Effector memory CD4-positive, alpha-beta T cell (primary cell): ENCODE measurements at regions not wholly inside any gene's neighbourhood (a gene's known extent, or its start where the extent isn't known, plus 50 kb on each side); places are given as distances from the start of the nearest gene placed in this dataset.
A peak's percentile ranks its signal among the peaks of the same experiment; 100 is the strongest.
"Not testable (repeated sequence)": the region's sequence is repeated elsewhere in the genome, so short reads cannot be mapped to it uniquely, and the experiment has no call there.

Source experiments
- DNase-seq, 3 donors: peaks; one replicate each; pipeline ENCODE4 v3.0.0-alpha.2; 2020
- H3K27ac ChIP-seq: 2 replicates; pipeline ENCODE4 v1.7.0; 2013; ENCODE audit warnings: mild to moderate bottlenecking, low read length, moderate library complexity; ENCODE audit not compliant: insufficient read depth, poor library complexity, severe bottlenecking
- H3K27me3 ChIP-seq: replicated peaks from 2 replicates; pipeline ENCODE4 v1.7.0; 2013; ENCODE audit warnings: mild to moderate bottlenecking, low read length; ENCODE audit not compliant: insufficient read depth, control insufficient read depth, poor library complexity, severe bottlenecking
- H3K36me3 ChIP-seq: 2 replicates; pipeline ENCODE4 v1.7.0; 2013; ENCODE audit warnings: mild to moderate bottlenecking, low read length, moderate library complexity; ENCODE audit not compliant: control insufficient read depth, insufficient read depth
- H3K4me1 ChIP-seq: 2 replicates; pipeline ENCODE4 v1.7.0; 2013; ENCODE audit warnings: low read length, mild to moderate bottlenecking; ENCODE audit not compliant: control insufficient read depth, insufficient read depth, poor library complexity, severe bottlenecking
- H3K4me3 ChIP-seq: 2 replicates; pipeline ENCODE4 v1.7.0; 2013; ENCODE audit warnings: low read length, low read depth, mild to moderate bottlenecking; ENCODE audit not compliant: insufficient read depth, poor library complexity, severe bottlenecking
- H3K9me3 ChIP-seq: 2 replicates; pipeline ENCODE4 v1.7.0; 2013; ENCODE audit warnings: mild to moderate bottlenecking, low read length, moderate library complexity; ENCODE audit not compliant: control insufficient read depth

DNA sequence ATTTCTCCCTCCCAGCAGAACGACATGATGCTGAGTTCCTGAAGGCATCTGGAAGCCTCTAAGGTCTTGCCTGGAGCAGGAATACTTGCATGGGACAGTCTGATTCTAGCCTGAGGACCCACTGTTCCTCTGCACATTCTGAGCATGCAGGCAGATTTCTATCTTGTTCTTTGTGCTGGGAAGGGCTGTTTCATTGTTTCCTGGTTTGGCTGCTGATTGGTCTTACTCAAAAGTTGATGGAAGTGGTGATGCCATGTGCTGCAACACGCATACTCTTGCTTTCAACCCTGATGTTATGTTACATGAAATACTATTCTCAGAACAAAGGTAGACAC, 307.0 kb downstream of the GATA3 start:
- no peaks in the 10 kb centered on the region for H3K9me3 ChIP-seq
- DNase-seq, result no peak

DNA sequence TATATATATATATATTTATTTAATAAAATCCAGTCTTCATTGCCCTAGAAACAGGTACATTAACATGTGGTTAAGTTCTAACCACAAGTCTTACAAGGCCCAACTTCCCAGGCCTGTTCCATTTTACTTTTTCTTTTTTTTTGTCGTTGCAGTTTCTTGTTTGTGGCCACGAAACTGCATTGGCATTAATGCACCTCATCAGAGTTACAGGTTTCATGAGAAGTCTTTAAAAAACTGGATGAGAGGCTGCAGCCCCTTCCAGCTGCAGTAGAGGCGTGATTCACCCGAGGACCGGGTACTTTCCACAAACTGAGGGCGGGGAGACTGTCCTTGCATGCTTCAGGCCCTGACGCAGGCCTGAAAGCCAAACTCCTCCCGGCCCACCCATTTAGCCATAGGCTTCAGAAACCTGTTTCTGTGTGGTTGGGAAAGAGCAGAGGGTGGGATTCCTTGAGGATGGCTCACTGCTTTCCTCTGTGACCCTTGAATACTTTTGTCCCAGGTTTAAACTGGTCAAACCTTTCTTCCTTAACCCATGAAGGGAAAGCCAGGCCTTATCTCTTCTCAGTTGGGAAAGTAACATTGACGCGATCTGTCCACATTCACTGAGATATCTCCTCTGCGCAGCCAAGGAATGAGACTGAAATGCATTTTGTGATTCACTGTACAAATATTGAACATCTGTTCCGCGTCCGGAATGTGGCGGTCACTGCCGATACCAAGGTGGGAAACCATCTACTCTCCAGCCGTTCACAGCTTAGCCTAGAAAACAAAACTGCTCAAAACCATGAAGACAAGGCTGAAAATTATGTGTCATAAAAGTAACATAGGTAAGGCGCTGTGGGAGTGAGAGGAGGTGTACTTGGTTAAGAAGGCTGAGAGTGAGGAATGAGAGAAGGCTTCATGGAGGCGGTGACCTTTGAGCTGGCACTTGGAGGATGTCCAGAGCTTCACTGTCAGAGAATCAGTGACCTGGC, 311.7 kb downstream of the GATA3 start:
- Histone ChIP-seq H3K36me3 (no peaks in the 10 kb centered on the region), H3K4me3 (no peak overlapping the region), H3K27ac (peak overlapping the region; percentile 56), H3K27me3 (no peaks in the 10 kb centered on the region), H3K9me3 (no peaks in the 10 kb centered on the region), H3K4me1 (peaks cover 27% of the 10 kb centered on the region)
- DNase-seq, result peak; percentile 45 to 55 (median 46)

More for the DNA sequence above, 307.0 kb downstream of the GATA3 start:
- Histone ChIP-seq H3K4me1 (peaks cover 25% of the 10 kb centered on the region), H3K36me3 (no peaks in the 10 kb centered on the region), H3K27ac (no peak overlapping the region), H3K27me3 (no peaks in the 10 kb centered on the region), H3K4me3 (no peak overlapping the region)

DNA sequence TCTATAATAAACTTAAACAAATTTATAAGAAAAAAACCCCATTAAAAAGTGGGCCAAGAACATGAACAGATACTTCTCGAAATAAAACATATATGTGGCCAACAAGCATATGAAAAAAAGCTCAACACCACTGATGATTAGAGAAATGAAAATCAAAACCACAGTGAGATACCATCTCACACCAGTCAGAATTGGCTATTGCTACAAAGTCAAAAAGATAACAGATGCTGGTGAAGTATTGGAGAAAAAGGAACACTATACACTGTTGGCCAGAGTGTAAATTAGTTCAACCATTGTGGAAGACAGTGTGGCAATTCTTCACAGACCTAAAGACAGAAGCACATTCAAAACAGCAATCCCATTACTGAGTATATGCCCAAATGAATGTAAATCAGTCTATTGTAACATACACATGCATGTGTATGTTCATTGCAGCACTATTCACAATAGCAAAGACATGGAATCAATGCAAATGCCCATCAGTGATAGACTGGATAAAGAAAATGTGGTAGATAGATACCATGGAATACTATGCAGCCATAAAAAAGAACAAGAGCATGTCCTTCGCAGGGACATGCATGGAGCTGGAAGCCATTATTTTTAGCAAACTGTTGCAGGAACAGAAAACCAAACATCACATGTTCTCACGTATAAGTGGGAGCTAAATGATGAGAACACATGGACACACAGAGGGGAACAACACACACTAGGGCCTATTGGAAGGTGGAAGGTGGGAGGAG, 313.4 kb downstream of the GATA3 start:
- H3K27ac ChIP-seq, H3K9me3 ChIP-seq, H3K4me3 ChIP-seq, DNase-seq, H3K27me3 ChIP-seq, H3K36me3 ChIP-seq: not testable (repeated sequence)
- H3K4me1 ChIP-seq, result peaks cover 27% of the 10 kb centered on the region

DNA sequence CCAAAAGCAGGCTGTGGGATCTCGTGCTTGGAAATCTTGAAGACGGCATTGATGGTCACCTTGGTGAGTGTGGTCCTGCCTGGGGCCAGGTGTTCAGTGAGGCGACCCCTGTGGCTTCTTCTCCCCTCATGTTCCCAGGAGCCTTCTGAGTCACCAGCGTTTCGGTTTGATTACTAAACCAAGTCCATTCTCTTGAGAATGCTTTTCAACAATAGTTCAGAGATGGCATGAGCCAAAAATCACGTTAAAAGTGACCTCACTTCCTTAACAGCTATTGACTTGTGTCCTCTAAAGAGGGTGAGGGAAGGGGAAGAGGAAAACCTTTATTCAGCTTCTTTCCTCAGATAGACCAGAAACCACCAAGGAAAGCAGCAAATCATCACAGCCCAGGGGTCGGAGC, 315.2 kb downstream of the GATA3 start:
- DNase-seq, result no peak
- Histone ChIP-seq H3K4me1 (peaks cover 15% of the 10 kb centered on the region), H3K36me3 (no peaks in the 10 kb centered on the region), H3K4me3 (no peak overlapping the region), H3K9me3 (no peaks in the 10 kb centered on the region), H3K27me3 (no peaks in the 10 kb centered on the region), H3K27ac (no peak overlapping the region)

DNA sequence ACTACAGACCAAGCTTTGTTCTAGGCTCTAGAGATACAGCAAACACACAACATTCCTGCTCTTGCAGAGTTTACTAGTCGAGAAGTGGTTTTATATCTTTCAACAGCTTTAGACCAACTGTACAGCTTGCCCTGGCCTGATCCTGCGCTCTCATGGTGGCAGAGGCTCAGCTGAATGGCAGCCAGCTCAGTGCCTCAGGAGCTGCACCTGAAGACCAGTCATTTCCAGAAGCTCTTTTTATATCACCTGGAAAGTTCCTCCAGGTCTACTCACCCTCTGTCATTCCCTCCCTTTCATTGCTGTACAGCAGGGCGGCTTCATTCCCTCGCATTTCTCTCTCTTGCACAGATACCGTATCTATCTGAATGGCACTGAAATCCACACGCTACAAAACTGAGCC, 319.8 kb downstream of the GATA3 start:
- Histone ChIP-seq H3K27me3 (no peaks in the 10 kb centered on the region), H3K9me3 (no peaks in the 10 kb centered on the region), H3K4me3 (no peak overlapping the region), H3K4me1 (no peaks in the 10 kb centered on the region), H3K27ac (no peak overlapping the region), H3K36me3 (no peaks in the 10 kb centered on the region)
- no peak for DNase-seq

DNA sequence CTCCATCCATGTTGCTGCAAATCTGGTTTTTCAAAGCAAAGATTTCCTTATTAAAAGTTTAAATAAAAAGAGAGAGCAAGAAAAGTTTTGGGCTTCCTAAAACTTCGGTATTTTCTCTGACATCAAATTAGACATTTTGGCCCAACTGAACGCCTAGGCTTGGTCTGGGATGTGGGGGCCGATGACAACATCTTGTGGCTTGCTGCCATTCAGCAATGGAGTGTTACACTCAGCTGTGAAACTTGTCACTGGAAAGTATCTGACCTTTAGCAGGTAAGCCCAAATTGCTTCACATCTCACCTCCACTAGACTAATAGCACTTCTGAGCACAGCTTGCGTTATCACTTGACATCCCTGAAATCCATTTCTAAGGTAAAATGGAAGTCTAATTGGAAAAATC, 320.6 kb downstream of the GATA3 start:
- Histone ChIP-seq H3K4me3 (no peak overlapping the region), H3K27ac (no peak overlapping the region), H3K27me3 (no peaks in the 10 kb centered on the region), H3K36me3 (no peaks in the 10 kb centered on the region), H3K9me3 (no peaks in the 10 kb centered on the region), H3K4me1 (no peaks in the 10 kb centered on the region)
- no peak for DNase-seq

DNA sequence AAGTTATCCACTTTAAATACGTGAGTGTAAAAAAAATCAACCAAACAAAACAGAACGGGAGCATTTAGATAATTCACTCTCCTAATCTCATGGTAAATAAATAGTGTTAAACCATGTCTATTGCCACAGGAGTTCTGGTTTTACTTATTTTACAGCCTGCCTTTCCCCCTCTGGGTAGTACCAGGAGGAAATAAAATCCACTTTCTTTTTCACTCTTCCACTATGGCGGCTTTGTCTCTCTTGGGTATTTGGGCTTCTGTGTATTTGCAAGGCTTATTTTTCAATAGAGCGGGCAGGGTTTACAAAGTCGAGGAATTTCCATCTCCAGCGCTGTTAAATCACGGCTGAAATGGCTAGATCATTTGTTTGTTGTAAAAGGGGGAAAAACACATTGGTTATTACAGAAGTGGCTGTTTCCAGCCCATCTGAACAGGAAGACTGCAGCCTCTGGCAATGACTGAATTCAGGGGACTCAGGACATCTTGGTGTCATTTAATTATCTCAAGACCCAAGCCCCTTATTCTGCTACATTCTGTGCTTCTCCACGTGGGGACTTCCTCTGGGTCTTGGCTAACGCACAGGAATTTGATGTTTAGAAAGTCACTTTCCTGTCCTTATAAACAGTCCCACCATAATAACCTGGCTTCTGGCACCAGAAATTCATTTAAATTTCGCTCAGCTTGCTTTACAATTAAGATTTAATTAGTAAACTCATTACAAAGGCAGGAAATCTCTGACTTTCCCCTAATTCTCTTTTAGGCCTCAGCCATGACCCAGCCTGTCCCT, 323.9 kb downstream of the GATA3 start:
- no peak overlapping the region for H3K4me3 ChIP-seq
- no peaks in the 10 kb centered on the region for H3K4me1 ChIP-seq
- H3K27me3 ChIP-seq, result no peaks in the 10 kb centered on the region
- no peaks in the 10 kb centered on the region for H3K36me3 ChIP-seq
- H3K27ac ChIP-seq, result no peak overlapping the region
- DNase-seq, result no peak
- H3K9me3 ChIP-seq, result no peaks in the 10 kb centered on the region

DNA sequence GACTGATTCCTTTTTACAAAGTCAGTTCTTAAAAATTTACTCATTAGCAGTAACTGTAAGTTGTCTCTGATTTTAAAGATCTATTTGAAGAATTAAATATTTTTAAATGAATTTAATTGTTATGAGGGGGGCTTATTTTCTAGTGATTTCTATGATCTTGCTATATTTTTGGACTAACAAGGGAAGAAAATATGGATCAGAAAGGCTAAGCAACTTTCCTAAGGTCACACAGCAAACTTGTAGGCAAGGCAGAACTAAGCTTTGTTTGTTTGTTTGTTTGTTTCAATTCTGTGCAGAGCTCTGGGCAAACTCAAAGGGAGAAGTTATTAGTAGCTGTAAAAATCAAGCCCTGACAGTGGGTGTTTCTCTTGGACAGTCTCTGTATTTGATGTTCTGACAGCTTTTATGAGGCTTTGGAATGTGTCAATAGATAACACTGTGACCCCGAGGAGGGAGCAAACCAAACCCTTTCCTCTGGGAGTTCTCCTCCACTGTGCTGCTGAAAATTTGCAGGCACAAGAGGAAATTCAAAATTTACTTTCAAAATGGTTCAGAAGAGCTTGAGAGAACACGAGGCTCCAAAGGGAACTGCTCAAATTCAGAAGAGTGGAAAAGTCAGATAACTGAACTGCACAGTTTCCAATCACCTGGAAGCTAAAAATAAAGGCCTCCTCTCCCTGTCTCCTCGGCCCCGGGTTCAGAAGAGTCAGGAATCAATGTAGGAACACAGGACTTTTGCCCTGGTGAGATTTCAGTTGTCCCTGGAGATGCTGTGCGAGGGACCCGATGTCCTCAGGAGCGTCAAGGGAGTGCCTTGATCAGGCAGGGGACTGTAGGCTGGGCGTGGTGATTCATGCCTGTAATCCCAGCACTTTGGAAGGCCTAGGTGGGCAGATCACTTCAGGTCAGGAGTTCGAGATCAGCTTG, 325.7 kb downstream of the GATA3 start:
- Histone ChIP-seq H3K36me3 (no peaks in the 10 kb centered on the region), H3K27me3 (no peaks in the 10 kb centered on the region), H3K4me1 (no peaks in the 10 kb centered on the region), H3K27ac (no peak overlapping the region), H3K4me3 (no peak overlapping the region), H3K9me3 (no peaks in the 10 kb centered on the region)
- DNase-seq, result no peak

DNA sequence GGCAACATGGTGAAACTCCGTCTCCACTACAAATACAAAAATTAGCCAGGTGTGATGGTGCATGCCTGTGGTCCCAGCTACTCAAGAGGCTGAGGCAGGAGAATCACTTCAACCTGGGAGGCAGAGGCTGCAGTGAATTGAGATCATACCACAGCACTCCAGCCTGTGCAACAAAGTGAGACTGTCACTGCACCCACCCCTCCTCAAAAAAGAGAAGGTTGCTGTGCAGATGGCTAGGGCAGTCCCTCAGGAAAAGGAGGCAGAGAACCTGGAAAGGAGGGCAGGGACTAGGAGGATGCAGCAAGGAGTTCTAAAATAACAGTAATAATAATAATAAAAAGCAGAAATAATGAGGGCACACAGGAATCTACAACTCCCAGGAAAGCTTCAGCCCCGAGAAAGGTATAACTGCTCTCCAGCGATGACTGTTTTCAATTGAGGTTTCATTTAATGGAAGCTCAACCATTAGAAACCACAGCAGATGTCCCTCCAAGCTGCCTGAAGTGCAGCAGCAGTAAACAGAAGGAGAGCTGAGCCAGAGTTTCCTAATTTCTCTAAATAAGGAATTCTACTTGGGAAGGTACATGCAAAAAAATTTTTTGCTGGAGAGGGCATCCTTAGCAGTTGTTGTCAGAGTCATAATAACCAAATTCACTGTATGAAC, 326.5 kb downstream of the GATA3 start:
- H3K27ac ChIP-seq, result no peak overlapping the region
- DNase-seq, result no peak
- no peak overlapping the region for H3K4me3 ChIP-seq
- H3K4me1 ChIP-seq, result no peaks in the 10 kb centered on the region
- H3K27me3 ChIP-seq, result no peaks in the 10 kb centered on the region
- H3K36me3 ChIP-seq, result no peaks in the 10 kb centered on the region
- H3K9me3 ChIP-seq, result no peaks in the 10 kb centered on the region
